Cardiac fibroblast (primary cell): ENCODE measurements at regions not wholly inside any gene's neighbourhood (a gene's known extent, or its start where the extent isn't known, plus 50 kb on each side); places are given as distances from the start of the nearest gene placed in this dataset.

Source experiments
- DNase-seq, 2 donors: peaks; one replicate each; pipeline versions ENCODE4 v3.0.0 to v3.0.0-alpha.2; 2010; ENCODE audit warnings: low read depth in 2 of 2
- H3K4me3 ChIP-seq, 2 donors: replicated peaks in 1 of 2; 1 replicate in 1 of 2; 2 replicates in 1 of 2; pipeline ENCODE4 v1.5.1; 2011; ENCODE audit warnings: low read depth in 2 of 2, low read length in 2 of 2, mild to moderate bottlenecking in 2 of 2, moderate library complexity in 1 of 2
- TF ChIP-seq, protein P1 (sequence below): IDR thresholded peaks from one replicate; pipeline ENCODE4 v1.5.1; 2011; ENCODE audit warnings: low read depth, mild to moderate bottlenecking, low read length, inconsistent platforms

DNA sequence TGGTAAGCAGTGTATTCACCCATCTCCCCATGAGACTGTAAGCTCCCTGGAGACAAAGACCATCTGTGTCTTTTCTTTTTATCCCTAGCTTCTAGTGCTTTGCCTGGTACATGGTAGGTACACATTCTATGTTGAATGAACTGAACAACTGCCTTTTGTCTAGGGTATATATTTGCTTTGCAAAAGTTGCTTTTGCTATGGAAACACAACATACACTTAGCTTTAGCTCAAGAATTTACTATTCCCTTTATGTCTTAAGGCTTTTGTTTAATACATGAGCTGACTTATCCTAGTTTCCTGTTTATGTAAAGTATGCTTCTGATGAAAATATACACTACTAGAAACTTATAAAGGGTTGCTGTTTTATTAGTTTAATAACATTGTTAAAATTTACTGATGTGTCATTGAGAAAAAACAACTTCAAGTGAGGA lies 198.2 kb downstream of the PRL start:
- DNase-seq: peak in 1 of 2 donors; percentile 11
- TF ChIP-seq, protein P1, sequence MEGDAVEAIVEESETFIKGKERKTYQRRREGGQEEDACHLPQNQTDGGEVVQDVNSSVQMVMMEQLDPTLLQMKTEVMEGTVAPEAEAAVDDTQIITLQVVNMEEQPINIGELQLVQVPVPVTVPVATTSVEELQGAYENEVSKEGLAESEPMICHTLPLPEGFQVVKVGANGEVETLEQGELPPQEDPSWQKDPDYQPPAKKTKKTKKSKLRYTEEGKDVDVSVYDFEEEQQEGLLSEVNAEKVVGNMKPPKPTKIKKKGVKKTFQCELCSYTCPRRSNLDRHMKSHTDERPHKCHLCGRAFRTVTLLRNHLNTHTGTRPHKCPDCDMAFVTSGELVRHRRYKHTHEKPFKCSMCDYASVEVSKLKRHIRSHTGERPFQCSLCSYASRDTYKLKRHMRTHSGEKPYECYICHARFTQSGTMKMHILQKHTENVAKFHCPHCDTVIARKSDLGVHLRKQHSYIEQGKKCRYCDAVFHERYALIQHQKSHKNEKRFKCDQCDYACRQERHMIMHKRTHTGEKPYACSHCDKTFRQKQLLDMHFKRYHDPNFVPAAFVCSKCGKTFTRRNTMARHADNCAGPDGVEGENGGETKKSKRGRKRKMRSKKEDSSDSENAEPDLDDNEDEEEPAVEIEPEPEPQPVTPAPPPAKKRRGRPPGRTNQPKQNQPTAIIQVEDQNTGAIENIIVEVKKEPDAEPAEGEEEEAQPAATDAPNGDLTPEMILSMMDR: no peak
- H3K4me3 ChIP-seq: no peak overlapping the region

DNA sequence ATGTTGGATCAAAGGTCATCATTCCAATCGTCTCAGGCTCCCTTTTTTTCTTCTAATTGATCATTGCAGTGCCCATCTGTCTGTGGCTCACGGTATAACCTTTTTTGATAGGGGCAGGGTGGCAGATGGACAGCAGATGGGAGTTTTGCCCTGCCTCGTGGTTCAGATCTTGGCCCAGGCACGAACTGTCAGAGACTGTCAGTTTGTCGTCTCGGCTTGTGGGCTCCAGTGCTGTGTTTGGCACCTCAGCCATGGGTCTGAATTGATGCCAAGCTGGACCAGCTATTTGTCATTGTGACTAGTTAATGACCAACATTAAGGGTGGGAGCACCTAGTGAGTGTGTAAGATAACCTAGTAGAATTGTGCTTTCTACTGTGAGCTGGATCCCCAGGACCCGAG lies 197.6 kb downstream of the PRL start:
- no peak for DNase-seq
- H3K4me3 ChIP-seq: no peak overlapping the region
- TF ChIP-seq, protein P1: no peak

DNA sequence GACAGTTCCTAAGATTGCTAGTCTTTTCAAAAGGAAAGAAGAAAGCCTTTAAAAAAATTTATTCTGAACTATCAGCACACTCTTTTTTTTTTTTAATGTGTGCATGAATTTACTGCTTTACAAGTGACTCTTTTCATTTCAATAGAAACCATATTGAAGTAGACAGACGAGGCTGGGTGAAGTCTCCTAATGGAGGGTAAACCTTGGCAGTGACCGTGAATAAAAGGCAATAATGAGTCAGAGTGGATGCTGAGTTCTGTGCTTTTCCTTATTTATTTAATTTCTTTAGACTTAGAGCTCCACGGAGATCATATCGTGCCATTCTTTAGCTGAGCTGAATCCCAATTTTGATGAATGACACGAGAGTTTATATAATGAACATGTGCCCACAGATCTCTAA lies 196.9 kb downstream of the PRL start:
- no peak for DNase-seq
- no peak overlapping the region for H3K4me3 ChIP-seq
- TF ChIP-seq, protein P1: no peak

DNA sequence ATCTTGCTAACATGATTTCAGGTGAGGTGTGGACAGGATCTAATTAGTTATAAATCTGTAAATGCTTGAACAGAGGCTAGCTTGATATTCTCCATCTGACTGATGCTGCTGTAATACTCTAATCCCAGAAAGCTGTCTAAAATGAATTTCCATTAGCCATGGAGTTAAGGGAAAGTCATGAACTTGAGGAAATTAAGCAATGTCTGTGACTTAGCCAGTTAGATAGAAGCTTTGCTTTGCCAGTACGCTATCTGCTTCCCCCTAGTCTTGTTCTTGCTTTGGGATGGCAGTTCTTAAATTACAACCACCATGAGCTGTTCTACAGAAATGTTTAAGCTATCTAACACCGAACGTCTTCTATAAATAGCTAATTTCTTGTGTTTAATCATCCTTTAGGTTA lies 195.7 kb downstream of the PRL start:
- DNase-seq: peak in 1 of 2 donors; percentile 65
- TF ChIP-seq, protein P1: no peak

DNA sequence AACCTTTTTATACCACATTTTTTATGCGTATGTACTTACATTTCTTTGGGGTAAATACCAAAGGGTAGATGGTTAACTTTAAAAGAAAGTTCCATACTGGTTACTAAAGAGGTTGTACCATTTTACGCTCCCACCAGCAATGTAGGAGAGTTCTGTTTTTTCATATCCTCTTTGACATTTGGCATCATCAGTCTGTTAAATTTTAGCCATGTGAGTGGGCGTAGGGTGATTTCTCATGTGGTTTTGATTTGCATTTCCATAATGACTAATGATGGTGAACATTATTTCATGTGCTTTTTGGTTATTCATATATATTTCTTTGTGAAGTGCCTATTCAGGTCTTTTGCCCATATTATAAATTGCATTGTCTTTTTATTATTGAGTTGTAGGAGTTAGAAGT lies 194.2 kb downstream of the PRL start:
- H3K4me3 ChIP-seq: no peak overlapping the region
- peak in 1 of 2 donors; percentile 44 for DNase-seq
- TF ChIP-seq, protein P1: no peak

More for the DNA sequence above, 195.7 kb downstream of the PRL start:
- no peak overlapping the region for H3K4me3 ChIP-seq

DNA sequence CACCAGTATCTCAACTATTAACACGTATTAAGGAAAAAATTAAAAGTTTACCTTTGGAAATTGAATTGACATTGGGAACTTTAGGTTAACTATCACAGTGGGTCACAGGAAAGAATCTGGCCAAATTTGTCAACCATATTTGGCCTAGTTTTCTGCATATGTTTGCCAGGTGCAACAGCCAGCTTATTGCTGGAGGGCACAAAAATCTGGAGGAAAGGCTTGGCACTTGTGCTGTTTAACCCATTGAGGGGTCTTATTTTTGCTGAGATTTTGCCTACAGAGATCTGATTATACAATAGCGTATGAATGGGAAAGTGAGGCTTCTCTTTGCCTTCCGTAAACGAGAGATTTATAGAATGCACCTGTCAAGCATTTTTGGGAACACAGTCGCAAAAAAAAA lies 190.4 kb downstream of the PRL start:
- TF ChIP-seq, protein P1: no peak
- DNase-seq: no peak
- no peak overlapping the region for H3K4me3 ChIP-seq

DNA sequence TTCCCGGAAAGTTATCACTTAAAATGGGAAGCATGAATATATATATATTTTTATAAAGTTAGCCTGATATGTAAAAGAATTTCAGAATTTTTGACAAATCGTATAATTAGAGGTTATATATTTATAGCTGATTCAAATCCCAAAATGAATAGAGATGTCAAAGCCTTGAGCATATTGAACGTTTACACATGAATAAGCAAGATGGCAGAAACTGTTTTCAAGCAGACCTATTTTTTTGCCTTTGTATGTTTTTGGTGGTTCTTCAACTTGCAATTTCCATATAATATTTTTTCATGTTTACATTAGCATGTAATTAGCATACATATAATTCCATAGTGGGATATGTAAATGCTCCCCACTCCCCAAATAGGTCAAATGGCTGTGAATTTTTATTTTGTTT lies 189.9 kb downstream of the PRL start:
- TF ChIP-seq, protein P1: no peak
- no peak for DNase-seq
- H3K4me3 ChIP-seq: no peak overlapping the region
